Esophagus squamous epithelium (tissue), 5 donors: ENCODE measurements at regions not wholly inside any gene's neighbourhood (a gene's known extent, or its start where the extent isn't known, plus 50 kb on each side); places are given as distances from the start of the nearest gene placed in this dataset.

Experiments used
- DNase-seq: peaks from one replicate; lab custom pipeline; 2025; lab: John Stamatoyannopoulos, UW
- H3K27ac ChIP-seq, 4 donors: fragments of 200-600 bp; sonication (generic); one replicate each; pipeline ENCODE4 v1.5.1; 2016 to 2019; ENCODE audit warnings: mild to moderate bottlenecking in 1 of 4
- H3K27me3 ChIP-seq, 4 donors: fragments of 200-600 bp; sonication (generic); 1 replicate in 3 of 4; 2 replicates in 1 of 4; pipeline versions ENCODE4 v1.5.1 to v1.6.0; 2017 to 2021; ENCODE audit warnings: antibody characterized with exemption in 1 of 4
- H3K36me3 ChIP-seq, 3 donors: fragments of 200-600 bp; sonication (generic); one replicate each; pipeline ENCODE4 v1.5.1; 2016 to 2019
- H3K4me1 ChIP-seq, 3 donors: fragments of 200-600 bp; sonication (generic); one replicate each; pipeline ENCODE4 v1.5.1; 2017 to 2019
- H3K4me3 ChIP-seq, 4 donors: fragments of 200-600 bp; sonication (generic); 1 replicate in 3 of 4; 2 replicates in 1 of 4; pipeline ENCODE4 v1.5.1; 2016 to 2019; ENCODE audit warnings: mild to moderate bottlenecking in 2 of 4, moderate library complexity in 1 of 4
- H3K9me3 ChIP-seq, 3 donors: fragments of 200-600 bp; sonication (generic); one replicate each; pipeline ENCODE4 v1.5.1; 2016 to 2019
- CTCF ChIP-seq, 6 experiments: fragments of 450-650 bp in 4 of 6; fragments of 200-600 bp in 2 of 6; sonication (generic) in 2 of 6; IDR thresholded peaks; one replicate each; pipeline ENCODE4 v1.5.1; 2016 to 2019; ENCODE audit warnings: antibody characterized with exemption in 6 of 6, mild to moderate bottlenecking in 4 of 6, moderate library complexity in 4 of 6
- POLR2A ChIP-seq, 4 donors: fragments of 450-650 bp; IDR thresholded peaks; one replicate each; pipeline ENCODE4 v1.6.1; 2017; ENCODE audit warnings: antibody characterized with exemption in 4 of 4, mild to moderate bottlenecking in 4 of 4, moderate library complexity in 3 of 4
- WGBS, 2 donors: methylation state at CpG; one replicate each; pipeline ENCODE4 v1.1.5; 2018; 5-methylcytosine and 5-hydroxymethylcytosine counted together
- intact Hi-C: fragments of 100-400 bp; cut with DNase I; formaldehyde crosslinking; loops from one replicate; pipeline ENCODE4 v1.15.0; 2022
- donor health status: DM: yes; HTN: yes; CAD: no.

- DNase-seq, result no peak
- intact Hi-C loops, result no loop called here
- no peaks in the 10 kb centered on the region for H3K36me3 ChIP-seq
- 72 to 80% methylated on average over 2 of the region's 2 CpGs for WGBS, 2 donors
- no peak overlapping the region for H3K4me3 ChIP-seq
- no peaks in the 10 kb centered on the region for H3K27me3 ChIP-seq
- H3K27ac ChIP-seq, result no peak overlapping the region
- H3K9me3 ChIP-seq, result no peaks in the 10 kb centered on the region
- TF ChIP-seq POLR2A (IDR thresholded peaks at IDR 0.05) (no peak), CTCF (IDR thresholded peaks at IDR 0.05) (no peak)
- H3K4me1 ChIP-seq, result no peaks in the 10 kb centered on the region
Measured at GRCh38 chr5:165859251-165859650, 2353.8 kb downstream of the MAT2B start.

GRCh38 chr5:165863239-165863638, 2357.8 kb downstream of the MAT2B start:
- DNase-seq, result no peak
- no peak overlapping the region for H3K4me3 ChIP-seq
- intact Hi-C loops, result no loop called here
- no peaks in the 10 kb centered on the region for H3K9me3 ChIP-seq
- H3K36me3 ChIP-seq, result no peaks in the 10 kb centered on the region
- H3K4me1 ChIP-seq, result no peaks in the 10 kb centered on the region
- no peak overlapping the region for H3K27ac ChIP-seq
- whole genome bisulfite sequencing, 2 donors, result 66 to 69% methylated on average over 4 of the region's 4 CpGs
- H3K27me3 ChIP-seq, result no peaks in the 10 kb centered on the region
- TF ChIP-seq CTCF (IDR thresholded peaks at IDR 0.05) (no peak), POLR2A (IDR thresholded peaks at IDR 0.05) (no peak)

GRCh38 chr5:165871291-165871690, 2365.9 kb downstream of the MAT2B start:
- no peak for DNase-seq
- Histone ChIP-seq H3K36me3 (no peaks in the 10 kb centered on the region), H3K4me3 (no peak overlapping the region), H3K4me1 (no peaks in the 10 kb centered on the region), H3K27me3 (no peaks in the 10 kb centered on the region), H3K27ac (no peak overlapping the region), H3K9me3 (no peaks in the 10 kb centered on the region)
- 39 to 47% methylated on average over 2 of the region's 2 CpGs for WGBS, 2 donors
- intact Hi-C loops, result no loop called here
- TF ChIP-seq POLR2A (IDR thresholded peaks at IDR 0.05) (no peak), CTCF (IDR thresholded peaks at IDR 0.05) (no peak)

GRCh38 chr5:165874851-165875250, 2369.4 kb downstream of the MAT2B start:
- H3K4me3 ChIP-seq, result no peak overlapping the region
- H3K27ac ChIP-seq, result no peak overlapping the region
- no peak for DNase-seq
- no peaks in the 10 kb centered on the region for H3K27me3 ChIP-seq
- no peaks in the 10 kb centered on the region for H3K4me1 ChIP-seq
- TF ChIP-seq POLR2A (IDR thresholded peaks at IDR 0.05), result no peak
- no peak for TF ChIP-seq CTCF (IDR thresholded peaks at IDR 0.05)
- no peaks in the 10 kb centered on the region for H3K36me3 ChIP-seq
- H3K9me3 ChIP-seq, result no peaks in the 10 kb centered on the region
- 87 to 97% methylated on average over 2 of the region's 2 CpGs for WGBS, 2 donors
- intact Hi-C loops, result no loop called here

- Histone ChIP-seq H3K27me3 (no peaks in the 10 kb centered on the region), H3K27ac (no peak overlapping the region), H3K9me3 (no peaks in the 10 kb centered on the region), H3K4me3 (no peak overlapping the region), H3K36me3 (no peaks in the 10 kb centered on the region), H3K4me1 (no peaks in the 10 kb centered on the region)
- intact Hi-C loops, result no loop called here
- no peak for TF ChIP-seq POLR2A (IDR thresholded peaks at IDR 0.05)
- TF ChIP-seq CTCF (IDR thresholded peaks at IDR 0.05), result no peak
- DNase-seq, result no peak
Measured at GRCh38 chr5:165876538-165876937, 2371.1 kb downstream of the MAT2B start.
